ENCODE measurements at regions not wholly inside any gene's neighbourhood (a gene's known extent, or its start where the extent isn't known, plus 50 kb on each side); places are given as distances from the start of the nearest gene placed in this dataset.

DNA sequence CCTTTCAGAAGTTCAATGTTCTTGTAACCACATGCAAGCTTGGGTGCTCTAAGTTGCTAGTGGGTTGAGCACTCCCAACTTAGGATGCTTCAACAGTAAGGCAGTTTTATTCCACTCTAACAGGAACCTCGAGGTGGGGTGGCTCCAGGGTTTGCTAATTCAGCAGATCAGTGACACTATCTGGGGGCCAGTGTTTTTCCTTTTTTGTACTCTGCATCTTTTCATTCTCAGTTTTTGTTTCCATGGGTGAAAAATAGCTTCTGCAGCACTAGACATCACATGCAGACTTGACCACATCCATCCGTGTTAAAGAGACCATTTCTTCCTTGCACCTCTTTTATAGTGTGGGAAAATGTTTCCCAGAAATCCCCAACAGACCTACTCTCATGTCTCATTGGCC is 497.6 kb downstream of the STIM2 start:
- H3K27ac ChIP-seq (replicated peaks): no peak overlapping the region
- no peak for TF ChIP-seq SPI1 (IDR thresholded peaks at IDR 0.05; ENCODE audit: borderline replicate concordance, low read depth)
- TF ChIP-seq POLR2AphosphoS5 (IDR thresholded peaks at IDR 0.05; ENCODE audit: low read depth): no peak
- TF ChIP-seq, protein P1, sequence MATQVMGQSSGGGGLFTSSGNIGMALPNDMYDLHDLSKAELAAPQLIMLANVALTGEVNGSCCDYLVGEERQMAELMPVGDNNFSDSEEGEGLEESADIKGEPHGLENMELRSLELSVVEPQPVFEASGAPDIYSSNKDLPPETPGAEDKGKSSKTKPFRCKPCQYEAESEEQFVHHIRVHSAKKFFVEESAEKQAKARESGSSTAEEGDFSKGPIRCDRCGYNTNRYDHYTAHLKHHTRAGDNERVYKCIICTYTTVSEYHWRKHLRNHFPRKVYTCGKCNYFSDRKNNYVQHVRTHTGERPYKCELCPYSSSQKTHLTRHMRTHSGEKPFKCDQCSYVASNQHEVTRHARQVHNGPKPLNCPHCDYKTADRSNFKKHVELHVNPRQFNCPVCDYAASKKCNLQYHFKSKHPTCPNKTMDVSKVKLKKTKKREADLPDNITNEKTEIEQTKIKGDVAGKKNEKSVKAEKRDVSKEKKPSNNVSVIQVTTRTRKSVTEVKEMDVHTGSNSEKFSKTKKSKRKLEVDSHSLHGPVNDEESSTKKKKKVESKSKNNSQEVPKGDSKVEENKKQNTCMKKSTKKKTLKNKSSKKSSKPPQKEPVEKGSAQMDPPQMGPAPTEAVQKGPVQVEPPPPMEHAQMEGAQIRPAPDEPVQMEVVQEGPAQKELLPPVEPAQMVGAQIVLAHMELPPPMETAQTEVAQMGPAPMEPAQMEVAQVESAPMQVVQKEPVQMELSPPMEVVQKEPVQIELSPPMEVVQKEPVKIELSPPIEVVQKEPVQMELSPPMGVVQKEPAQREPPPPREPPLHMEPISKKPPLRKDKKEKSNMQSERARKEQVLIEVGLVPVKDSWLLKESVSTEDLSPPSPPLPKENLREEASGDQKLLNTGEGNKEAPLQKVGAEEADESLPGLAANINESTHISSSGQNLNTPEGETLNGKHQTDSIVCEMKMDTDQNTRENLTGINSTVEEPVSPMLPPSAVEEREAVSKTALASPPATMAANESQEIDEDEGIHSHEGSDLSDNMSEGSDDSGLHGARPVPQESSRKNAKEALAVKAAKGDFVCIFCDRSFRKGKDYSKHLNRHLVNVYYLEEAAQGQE (IDR thresholded peaks at IDR 0.05; ENCODE audit: insufficient replicate concordance, low read depth): no peak

GRCh38 chr4:27360131-27360530 is 499.5 kb downstream of the STIM2 start:
- no peak for DNase-seq (ENCODE audit: low read depth in 1 of 2, low spot score in 1 of 2)

More for the DNA sequence above, 497.6 kb downstream of the STIM2 start:
- H3K4me3 ChIP-seq (replicated peaks; ENCODE audit: insufficient read depth, low read length): no peak overlapping the region
- DNase-seq (ENCODE audit: low read depth in 1 of 2, low spot score in 1 of 2): no peak
- H3K27me3 ChIP-seq (ENCODE audit: insufficient read depth, poor library complexity, severe bottlenecking): no peaks in the 10 kb centered on the region

GRCh38 chr4:27360790-27361267 is 500.2 kb downstream of the STIM2 start:
- Histone ChIP-seq H3K27me3 (ENCODE audit: insufficient read depth, poor library complexity, severe bottlenecking) (no peaks in the 10 kb centered on the region), H3K27ac (replicated peaks) (no peak overlapping the region), H3K4me3 (replicated peaks; ENCODE audit: insufficient read depth, low read length) (no peak overlapping the region)
- DNase-seq (ENCODE audit: low read depth in 1 of 2, low spot score in 1 of 2): no peak
- TF ChIP-seq, protein P1 (IDR thresholded peaks at IDR 0.05; ENCODE audit: insufficient replicate concordance, low read depth): no peak
- TF ChIP-seq GABPA (IDR thresholded peaks at IDR 0.05; ENCODE audit: low read depth) (no peak), SPI1 (IDR thresholded peaks at IDR 0.05; ENCODE audit: borderline replicate concordance, low read depth) (no peak), POLR2AphosphoS5 (IDR thresholded peaks at IDR 0.05; ENCODE audit: low read depth) (no peak)
- TF ChIP-seq, protein P2, sequence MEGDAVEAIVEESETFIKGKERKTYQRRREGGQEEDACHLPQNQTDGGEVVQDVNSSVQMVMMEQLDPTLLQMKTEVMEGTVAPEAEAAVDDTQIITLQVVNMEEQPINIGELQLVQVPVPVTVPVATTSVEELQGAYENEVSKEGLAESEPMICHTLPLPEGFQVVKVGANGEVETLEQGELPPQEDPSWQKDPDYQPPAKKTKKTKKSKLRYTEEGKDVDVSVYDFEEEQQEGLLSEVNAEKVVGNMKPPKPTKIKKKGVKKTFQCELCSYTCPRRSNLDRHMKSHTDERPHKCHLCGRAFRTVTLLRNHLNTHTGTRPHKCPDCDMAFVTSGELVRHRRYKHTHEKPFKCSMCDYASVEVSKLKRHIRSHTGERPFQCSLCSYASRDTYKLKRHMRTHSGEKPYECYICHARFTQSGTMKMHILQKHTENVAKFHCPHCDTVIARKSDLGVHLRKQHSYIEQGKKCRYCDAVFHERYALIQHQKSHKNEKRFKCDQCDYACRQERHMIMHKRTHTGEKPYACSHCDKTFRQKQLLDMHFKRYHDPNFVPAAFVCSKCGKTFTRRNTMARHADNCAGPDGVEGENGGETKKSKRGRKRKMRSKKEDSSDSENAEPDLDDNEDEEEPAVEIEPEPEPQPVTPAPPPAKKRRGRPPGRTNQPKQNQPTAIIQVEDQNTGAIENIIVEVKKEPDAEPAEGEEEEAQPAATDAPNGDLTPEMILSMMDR (IDR thresholded peaks at IDR 0.05; ENCODE audit: insufficient read depth, low read length): no peak

More at GRCh38 chr4:27360131-27360530, 499.5 kb downstream of the STIM2 start:
- no peaks in the 10 kb centered on the region for H3K27me3 ChIP-seq (ENCODE audit: insufficient read depth, poor library complexity, severe bottlenecking)
- H3K27ac ChIP-seq (replicated peaks): no peak overlapping the region
- H3K4me3 ChIP-seq (replicated peaks; ENCODE audit: insufficient read depth, low read length): no peak overlapping the region
- TF ChIP-seq, protein P2 (IDR thresholded peaks at IDR 0.05; ENCODE audit: insufficient read depth, low read length): no peak
- TF ChIP-seq, protein P1 (IDR thresholded peaks at IDR 0.05; ENCODE audit: insufficient replicate concordance, low read depth): no peak
- TF ChIP-seq SPI1 (IDR thresholded peaks at IDR 0.05; ENCODE audit: borderline replicate concordance, low read depth): no peak
- TF ChIP-seq GABPA (IDR thresholded peaks at IDR 0.05; ENCODE audit: low read depth): no peak
- no peak for TF ChIP-seq POLR2AphosphoS5 (IDR thresholded peaks at IDR 0.05; ENCODE audit: low read depth)

Data from HL-60 (cell line).